Left ventricle myocardium superior (tissue), 1 donor: ENCODE measurements at regions not wholly inside any gene's neighbourhood (a gene's known extent, or its start where the extent isn't known, plus 50 kb on each side); places are given as distances from the start of the nearest gene placed in this dataset.

ENCODE experiments used
- ATAC-seq: fragments of 200-7000 bp; cut with Tn5 transposase; one replicate; pipeline ENCODE4 v1.9.1; 2020; ENCODE audit warnings: mild to moderate bottlenecking, moderate library complexity
- DNase-seq: peaks from one replicate; pipeline ENCODE4 v3.0.0-alpha.2; 2020
- intact Hi-C: fragments of 100-400 bp; cut with micrococcal nuclease; formaldehyde crosslinking; loops from one replicate; pipeline ENCODE4 v1.11.0; 2022
- donor health status: DM: no; HTN: yes; CAD: no; lungs with severe emphysema.

DNA sequence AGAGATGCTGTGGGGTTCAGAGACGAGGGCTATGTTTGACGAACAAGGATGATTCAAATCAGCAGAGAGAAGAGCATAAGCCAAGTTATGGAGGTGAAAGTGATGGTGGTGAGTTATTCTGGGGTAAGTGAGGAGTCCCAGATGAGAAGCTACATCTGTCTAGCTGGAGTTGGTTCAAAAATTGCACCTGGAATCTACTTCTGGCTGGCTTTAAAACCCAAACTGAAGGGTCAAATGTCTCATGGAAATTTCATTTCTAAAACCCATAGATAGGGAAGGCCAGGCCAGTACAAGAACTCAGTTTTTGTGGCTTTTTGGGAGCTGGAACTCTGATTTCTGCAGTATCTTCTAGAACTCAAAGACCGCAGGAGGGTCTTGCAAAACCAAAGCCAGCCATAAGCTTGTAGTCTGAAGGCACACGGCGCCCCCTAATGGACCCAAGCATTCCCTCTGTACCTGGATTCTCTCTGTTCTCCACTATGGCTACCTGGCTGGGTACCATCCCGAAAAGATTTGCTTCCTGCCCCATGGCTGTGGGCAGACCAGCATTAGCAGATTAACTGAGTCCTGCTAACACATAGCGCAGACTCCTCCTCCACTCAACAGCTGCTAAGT, 229.1 kb upstream of the SLC14A2 start:
- ATAC-seq: peak; percentile 52
- peak; percentile 36 for DNase-seq

DNA sequence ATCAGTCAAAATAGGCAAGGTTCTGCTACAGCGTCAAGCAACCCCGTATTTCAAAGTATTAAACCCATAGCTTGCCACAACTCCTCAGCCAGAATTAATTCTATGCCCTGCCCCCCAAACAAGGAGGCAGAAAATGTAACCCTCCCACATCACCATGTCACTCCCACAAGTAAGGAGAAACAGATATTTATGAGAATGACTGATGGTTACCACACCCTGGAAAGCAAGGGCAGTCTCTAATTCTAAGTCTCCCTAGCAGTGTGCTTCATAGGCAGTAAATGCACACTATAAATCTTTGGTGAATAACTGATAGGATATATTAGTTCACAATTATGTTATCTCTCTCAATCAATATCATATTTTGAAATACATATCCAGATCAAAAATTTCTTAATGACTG, 228.0 kb upstream of the SLC14A2 start:
- ATAC-seq: no peak
- no peak for DNase-seq
- intact Hi-C loops: no loop called here

More for the DNA sequence above, 229.1 kb upstream of the SLC14A2 start:
- intact Hi-C loops: no loop called here

- no peak for ATAC-seq
- intact Hi-C loops: no loop called here
- DNase-seq: no peak
Measured at GRCh38 chr18:45398448-45398847, 216.8 kb upstream of the SLC14A2 start.

- no peak for DNase-seq
- ATAC-seq: no peak
- intact Hi-C loops: no loop called here
Measured at GRCh38 chr18:45399146-45399545, 216.1 kb upstream of the SLC14A2 start.

- ATAC-seq: peak; percentile 91
- DNase-seq: peak; percentile 49
Measured at GRCh38 chr18:45399643-45400042, 215.6 kb upstream of the SLC14A2 start.

DNA sequence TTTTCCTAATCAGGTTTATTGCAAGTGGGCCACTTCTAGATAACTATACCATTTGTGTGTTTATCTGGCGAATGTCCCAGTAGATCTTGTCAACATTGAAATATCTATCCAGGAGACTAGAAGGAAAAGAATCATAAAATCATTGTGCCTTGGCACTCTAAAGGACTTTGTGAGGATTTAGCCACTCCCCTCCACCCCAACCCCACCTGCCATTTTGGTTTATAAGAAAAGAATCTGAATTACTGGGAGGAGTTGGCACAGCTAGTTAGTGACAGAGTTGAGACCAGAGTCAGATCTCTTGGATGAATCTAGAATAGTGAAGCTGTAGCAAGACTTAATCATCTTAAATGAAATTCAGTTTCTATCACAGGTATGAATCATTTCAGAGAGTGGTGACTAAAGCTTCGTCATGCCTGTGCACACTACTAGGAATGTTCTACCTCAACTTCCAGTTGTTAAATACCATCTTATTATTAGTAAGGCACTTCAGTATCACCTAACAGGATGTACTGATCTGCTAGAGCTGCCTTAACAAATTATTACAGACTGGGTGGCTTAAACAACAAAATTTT, 212.7 kb upstream of the SLC14A2 start:
- intact Hi-C loops: no loop called here
- ATAC-seq: no peak
- DNase-seq: no peak

More at GRCh38 chr18:45399643-45400042, 215.6 kb upstream of the SLC14A2 start:
- intact Hi-C loops: no loop called here

DNA sequence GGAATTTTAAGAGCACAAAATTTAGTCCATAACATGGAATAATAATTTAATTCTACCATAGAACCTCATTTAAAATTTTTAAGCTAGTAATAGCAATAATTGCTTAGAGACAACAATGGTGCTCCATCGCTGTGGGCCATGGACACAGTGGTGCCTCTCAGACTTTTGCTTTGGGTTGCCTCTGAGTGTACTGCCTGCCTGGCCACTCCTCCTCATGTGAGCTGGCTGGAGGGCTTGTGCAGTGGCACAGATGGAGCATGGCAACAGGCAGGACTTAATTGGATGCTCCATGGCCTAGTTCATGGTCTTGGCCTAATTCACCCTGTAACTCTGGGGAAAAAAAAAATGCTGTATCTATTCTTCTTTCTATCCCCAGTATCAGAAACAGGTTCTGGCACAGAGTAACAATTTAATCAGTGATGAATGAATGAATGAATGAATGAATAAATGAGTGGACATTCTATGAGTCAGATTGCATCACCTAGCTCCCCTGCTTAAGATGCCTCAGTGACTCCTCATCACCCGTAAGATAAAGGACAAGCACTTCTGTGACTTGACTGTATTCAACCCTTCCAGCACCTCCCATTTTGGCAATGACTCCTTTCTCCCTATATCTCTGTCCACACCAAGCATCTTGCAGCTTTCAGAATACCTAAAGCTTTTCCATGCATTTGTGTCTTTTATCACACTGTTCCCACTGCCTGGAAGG, 211.8 kb upstream of the SLC14A2 start:
- ATAC-seq (no peak), DNase-seq (no peak)
- intact Hi-C loops: no loop called here

DNA sequence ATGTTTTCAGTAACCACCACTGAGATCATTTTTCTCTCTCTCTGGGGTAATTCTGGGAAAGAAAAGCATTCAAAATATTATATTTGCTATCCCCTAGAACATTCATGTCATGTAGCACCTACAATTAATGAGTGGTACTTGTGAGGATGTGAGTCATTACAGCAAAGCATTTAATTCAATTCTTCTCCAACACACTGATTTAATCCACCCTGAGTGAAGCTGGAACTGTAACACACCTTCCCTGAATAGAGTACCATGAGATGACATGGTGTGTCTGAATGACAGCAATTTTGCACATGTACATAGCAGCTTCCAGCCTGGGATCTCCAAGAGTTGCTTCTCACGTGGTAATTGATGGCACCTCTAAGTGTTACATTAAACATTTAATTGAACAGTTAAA, 207.1 kb upstream of the SLC14A2 start:
- DNase-seq: no peak
- intact Hi-C loops: no loop called here
- no peak for ATAC-seq

DNA sequence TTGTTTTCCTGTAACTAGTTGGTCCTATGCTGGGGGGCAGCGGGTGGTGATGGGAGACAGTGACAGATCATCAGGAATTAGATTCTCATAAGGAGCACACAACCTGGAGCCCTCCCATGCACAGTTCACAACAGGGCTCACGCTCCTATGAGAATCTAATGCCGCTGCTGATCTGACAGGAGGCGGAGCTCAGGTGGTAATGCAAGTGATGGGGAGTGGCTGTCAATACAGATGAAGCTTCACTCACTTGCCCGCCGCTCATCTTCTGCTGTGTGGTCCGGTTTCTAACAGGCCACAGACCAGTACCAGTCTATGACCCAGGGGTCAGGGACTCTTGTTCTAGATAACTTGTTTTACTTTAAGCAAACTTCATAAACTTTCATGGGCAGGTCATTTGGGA, 205.3 kb upstream of the SLC14A2 start:
- no peak for DNase-seq
- no peak for ATAC-seq
- intact Hi-C loops: no loop called here

DNA sequence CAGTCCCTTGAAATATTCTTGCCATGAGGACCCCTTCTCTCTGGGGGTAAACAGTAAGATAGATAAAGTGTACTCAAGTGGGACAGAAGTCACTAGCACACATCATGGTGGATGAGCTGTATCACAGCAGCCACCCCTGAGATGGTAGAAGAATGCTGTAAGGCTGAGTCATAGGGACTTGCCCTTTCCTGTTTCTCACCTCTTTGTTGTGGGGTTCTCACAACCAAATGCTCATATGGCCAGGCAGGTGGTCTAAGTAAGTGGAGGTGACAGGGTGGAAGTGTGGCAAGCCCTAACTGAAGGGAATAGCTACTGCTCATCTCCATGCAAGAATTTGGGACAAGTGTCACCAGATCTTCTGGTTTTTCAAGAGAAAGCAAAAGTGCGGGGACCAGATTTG, 202.7 kb upstream of the SLC14A2 start:
- ATAC-seq (no peak), DNase-seq (no peak)
- intact Hi-C loops: no loop called here

DNA sequence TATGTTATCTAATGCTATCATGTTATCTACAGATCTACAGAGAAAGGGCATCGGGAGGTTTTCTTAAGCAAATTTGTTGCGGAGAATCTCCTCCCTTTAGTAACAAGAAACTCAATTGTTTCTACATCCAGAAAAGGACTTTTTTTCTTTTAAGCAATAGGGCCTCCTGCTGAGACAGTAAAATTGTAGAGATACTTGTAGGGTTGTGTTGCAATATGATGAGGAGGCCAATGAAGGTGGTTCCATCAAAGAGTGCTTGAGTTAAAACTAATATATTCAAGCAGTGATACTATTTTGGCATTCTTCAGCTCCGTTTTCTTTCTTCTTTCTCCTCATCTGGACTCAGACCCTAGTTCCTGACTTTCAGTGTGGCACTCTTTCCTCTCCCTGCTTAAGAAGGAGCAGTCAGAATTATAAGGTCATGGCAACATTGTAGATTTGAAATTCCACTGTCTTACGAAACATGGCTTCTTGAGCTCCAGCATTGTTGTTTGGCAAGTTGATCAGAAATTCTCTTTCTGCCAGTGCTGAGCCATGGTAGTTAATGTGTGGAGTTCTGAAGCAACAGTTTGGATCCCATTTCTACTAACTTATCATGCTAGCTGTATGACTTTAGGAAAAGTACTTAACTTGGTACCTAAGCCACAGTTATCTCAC, 202.0 kb upstream of the SLC14A2 start:
- no peak for ATAC-seq
- intact Hi-C loops: no loop called here
- no peak for DNase-seq

GRCh38 chr18:45415614-45416013, 199.7 kb upstream of the SLC14A2 start:
- DNase-seq (no peak), ATAC-seq (no peak)

DNA sequence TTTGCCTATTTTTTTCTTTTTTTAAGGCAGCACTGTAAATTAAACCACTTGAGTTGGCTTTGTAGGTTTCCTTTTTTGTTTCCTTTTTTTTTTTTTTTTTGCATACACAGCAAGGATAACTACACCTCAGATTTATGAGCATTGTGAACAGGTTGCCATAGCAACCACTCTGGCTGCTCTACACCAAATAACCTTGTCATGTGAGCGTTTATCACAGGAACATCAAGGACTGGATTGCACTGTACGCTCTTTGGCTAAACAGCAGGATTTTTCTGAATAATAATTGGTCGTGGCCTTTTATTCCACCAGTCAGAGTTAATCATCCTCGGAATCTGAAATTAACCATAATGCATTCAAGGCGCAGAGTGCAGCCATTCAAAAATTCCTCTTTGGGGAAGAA, 199.1 kb upstream of the SLC14A2 start:
- intact Hi-C loops: no loop called here
- ATAC-seq (no peak), DNase-seq (no peak)

More at GRCh38 chr18:45415614-45416013, 199.7 kb upstream of the SLC14A2 start:
- intact Hi-C loops: no loop called here

GRCh38 chr18:45417392-45417791, 197.9 kb upstream of the SLC14A2 start:
- no peak for ATAC-seq
- no peak for DNase-seq
- intact Hi-C loops: no loop called here

- intact Hi-C loops: no loop called here
- DNase-seq (no peak), ATAC-seq (no peak)
Measured at GRCh38 chr18:45423659-45424058, 191.6 kb upstream of the SLC14A2 start.

GRCh38 chr18:45430041-45430440, 185.2 kb upstream of the SLC14A2 start:
- no peak for DNase-seq
- intact Hi-C loops: no loop called here
- ATAC-seq: no peak

DNA sequence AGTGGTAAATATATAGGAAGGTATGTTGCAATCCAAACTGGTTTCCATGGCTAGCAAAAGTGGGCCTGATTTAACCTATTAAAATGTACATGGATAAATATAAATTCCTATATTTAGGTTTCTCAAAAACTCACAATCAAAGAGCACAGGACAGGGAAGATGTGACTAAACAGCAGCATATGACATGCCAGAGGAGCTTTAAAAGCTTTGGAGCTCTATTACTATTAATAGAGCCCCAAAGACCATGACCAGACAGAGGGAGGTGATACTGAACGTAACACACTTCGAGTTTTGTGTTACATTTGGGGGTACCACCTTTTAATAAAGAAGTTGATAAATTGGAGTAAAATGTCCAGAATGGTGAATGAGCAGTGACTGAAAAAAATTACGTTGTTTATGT, 179.5 kb upstream of the SLC14A2 start:
- ATAC-seq (peak; percentile 51), DNase-seq (no peak)
- intact Hi-C loops: no loop called here

DNA sequence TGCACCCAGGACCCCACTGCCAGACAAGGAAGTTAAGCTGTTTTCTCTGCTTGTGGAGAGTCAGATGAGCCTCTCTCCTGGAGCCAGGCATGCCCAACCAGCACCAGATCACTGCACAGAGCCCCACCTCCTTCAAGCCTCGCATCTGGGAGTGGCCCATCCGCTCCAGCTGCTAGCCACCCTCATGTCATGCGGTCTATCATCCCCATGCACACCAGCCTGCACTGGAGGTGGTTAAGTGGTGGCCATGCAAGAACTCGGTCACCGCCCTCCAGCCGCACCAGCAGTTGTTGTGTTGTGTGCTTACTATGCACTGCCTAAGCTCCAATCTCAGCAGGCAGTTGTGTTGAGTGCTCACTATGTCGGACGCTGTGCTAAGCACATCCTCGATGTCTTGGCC, 177.9 kb upstream of the SLC14A2 start:
- intact Hi-C loops: no loop called here
- ATAC-seq: no peak
- no peak for DNase-seq

DNA sequence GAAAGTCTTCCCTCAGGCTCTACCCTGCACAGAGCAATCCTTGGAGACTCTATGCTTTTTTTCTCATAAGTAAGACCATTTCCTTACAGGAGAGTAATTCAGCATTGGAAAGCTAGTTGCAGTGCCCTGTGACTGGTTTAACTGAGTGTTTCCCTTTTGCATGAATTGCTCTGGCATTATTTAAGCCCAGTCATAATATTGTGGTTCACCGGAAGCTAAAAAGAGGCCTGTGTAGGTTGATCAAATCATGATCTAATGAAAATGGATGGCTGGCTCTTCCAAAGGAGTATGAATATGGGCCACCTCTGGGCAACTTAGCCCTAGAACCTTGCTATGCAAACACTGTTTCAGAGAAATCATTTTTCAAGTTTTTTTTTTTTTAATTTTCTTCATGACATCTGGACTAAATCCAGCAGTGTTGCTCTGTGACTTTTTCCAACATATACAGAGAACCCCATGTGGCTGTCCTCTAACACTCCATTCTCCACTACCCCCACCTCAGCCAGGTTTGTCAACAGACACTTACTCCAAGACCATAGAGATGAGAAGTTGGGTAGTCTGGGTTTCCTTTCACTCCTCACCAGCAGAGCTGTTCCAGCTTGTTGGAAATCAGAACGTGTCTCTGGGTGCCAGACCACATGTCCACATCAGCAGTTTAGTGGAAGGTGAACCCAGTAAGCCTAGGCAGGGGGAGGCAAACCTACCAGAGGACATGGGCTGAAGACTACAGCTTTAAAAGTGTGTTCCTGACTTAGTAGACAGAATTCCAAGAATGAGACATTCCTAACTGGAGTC, 175.2 kb upstream of the SLC14A2 start:
- intact Hi-C loops: no loop called here
- no peak for ATAC-seq
- DNase-seq: no peak
